SIG-M5 (cell line): ENCODE measurements at regions not wholly inside any gene's neighbourhood (a gene's known extent, or its start where the extent isn't known, plus 50 kb on each side); places are given as distances from the start of the nearest gene placed in this dataset.

Source experiments
- DNase-seq: peaks from one replicate; lab custom pipeline; 2025; lab: John Stamatoyannopoulos, UW

DNA sequence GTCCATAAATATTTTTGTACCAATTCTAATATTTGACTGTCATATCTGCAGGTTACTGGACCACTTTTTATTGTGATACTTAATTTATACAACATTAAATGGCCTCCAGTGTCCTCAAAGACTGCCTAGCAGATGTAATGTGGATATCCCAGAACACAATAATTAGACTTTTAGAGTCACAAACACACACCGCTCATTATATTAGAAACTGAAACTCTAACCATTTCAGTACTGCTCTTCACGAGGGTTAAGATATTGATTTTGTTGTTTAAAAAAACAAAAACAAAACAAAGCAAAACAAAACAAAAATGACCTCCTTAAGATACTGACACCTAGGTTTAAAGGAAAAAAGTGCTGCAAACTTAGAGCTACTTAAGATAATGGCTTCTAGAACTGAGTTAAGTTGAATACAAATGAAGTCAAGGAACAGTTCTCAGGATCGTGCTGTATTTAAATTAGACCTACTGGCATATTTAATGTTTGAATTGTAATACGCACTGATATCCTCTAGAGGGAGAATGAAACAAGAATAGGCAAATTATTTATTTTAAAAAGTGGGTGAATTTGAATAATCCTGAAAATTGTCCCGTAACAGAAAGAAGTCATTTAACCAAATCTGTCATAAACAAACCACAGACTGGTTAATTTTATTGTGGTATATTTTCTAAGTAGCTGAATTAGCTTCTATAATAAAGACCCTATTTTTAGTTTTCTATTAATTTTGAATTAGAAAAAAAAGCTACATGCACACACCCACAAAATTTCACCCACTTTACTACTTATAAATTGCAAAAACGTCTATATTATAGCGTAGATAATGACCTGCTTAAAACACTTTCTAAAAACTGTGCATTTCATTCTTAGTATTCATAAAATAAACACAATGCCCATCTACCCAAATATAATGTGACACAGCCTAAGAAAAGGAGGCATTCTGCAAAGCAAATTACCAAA is 395.2 kb upstream of the DCN start:
- no peak for DNase-seq

DNA sequence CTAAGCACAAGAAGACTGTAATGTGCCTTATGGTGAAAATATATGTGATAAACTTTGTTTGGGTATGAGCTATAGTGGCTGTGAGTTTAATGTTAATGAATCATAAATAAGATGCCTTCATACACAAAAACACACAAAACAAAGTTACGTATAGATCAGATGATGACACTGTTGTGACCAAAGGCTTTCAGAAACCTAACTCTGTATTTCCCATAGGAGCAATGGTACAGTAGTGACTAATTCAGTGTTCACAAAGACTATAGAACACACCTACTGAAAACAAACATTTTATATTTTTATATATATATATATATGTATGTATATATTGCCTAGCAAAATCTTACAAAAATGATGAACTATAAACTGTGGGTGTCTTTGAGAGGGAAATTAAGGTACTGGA is 393.8 kb upstream of the DCN start:
- DNase-seq: no peak

DNA sequence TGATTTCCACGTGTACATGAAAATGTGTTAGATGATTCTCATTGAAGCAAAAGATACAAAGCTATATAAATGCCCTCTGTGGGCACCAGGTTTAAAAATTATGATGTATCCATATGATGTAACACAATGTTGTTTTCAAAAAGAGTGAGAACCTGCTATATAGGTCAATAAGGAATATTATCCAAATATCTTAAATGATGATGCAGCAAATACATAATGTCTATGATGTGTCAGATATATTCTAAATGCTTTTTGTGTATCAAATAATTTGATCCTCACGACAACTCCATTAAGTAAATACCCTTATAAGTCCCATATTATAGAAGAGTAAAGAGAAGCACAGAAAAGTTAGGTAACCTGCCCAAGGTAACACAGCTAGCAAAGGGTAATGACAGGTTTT is 393.0 kb upstream of the DCN start:
- DNase-seq: no peak

- no peak for DNase-seq
Measured at GRCh38 chr12:91574975-91575374, 392.4 kb upstream of the DCN start.

GRCh38 chr12:91574391-91574790 is 391.8 kb upstream of the DCN start:
- no peak for DNase-seq

DNA sequence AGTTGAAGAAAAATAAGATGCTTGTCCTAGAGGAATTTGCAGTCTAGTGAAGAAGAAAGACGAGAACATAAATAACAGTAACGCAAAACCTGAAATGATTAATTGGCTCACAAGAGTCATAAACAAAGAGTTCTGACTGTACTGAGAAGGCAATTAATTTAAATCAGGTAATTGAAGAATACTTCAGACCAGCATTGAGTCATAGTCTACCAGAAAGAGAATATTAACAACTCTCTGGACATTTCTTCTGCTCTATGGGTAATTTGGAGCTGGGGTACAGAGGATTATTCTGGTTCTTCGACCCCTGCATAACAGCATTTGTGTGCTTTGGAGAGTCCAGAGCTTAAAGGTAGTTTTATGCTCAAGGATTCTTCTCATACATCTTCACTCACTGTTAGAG is 390.3 kb upstream of the DCN start:
- no peak for DNase-seq

DNA sequence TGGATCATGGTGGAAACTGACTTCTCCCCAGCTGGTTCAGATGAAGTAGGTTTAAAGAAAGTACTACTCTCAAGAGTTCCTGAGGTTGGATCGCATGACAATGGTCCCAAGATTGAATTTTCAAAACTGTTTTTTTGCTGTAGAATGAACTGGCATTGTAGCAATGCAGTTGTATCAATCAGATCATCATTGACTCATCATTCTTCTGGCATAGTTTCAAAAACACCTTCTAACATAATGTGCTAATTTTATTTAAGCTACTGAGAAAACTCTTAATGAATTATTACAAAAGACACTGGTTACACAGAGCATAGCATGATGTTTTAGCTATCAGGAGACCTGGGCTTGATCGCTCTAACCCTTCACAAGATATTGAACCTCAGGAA is 384.5 kb upstream of the DCN start:
- DNase-seq: no peak

- no peak for DNase-seq
Measured at GRCh38 chr12:91566328-91567099, 383.9 kb upstream of the DCN start.

GRCh38 chr12:91565846-91566245 is 383.2 kb upstream of the DCN start:
- DNase-seq: no peak

DNA sequence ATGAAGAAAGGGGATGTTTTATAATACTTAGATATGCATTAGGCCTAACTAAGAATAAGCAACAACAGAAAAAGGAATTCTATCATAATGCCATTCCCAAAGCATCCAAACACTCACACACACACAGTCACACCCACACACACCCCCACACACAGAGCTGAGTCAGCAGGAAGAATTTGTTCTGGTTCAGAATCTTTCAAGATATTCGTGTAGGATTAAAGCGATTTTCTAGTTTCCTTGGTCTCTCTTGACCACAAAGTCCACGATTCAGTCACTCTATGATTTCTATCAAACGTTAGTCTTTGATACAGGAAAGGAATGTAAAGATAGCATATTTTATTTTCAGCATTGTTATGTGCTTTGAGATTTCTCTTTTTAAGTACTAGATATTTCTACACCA is 382.6 kb upstream of the DCN start:
- no peak for DNase-seq

- no peak for DNase-seq
Measured at GRCh38 chr12:91563011-91563765, 380.6 kb upstream of the DCN start.

DNA sequence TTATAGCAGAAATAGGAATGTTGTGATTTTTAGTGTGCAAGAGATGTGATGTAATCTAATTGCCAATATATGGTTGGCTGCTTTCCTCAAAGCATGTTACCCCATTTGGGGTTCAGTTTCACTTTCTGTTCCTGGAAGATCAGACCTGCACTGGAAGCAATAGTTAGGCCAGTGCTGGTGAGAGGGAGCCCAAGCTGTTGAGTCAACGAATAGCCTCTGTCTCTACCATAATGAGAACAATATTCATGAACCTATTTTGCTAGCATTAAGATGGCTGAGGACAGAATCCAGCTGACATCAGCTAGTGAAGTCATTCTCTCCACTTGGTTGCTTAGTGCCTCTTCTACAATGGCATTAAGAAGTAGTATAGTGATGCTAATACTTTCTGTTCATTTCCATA is 379.9 kb upstream of the DCN start:
- no peak for DNase-seq

DNA sequence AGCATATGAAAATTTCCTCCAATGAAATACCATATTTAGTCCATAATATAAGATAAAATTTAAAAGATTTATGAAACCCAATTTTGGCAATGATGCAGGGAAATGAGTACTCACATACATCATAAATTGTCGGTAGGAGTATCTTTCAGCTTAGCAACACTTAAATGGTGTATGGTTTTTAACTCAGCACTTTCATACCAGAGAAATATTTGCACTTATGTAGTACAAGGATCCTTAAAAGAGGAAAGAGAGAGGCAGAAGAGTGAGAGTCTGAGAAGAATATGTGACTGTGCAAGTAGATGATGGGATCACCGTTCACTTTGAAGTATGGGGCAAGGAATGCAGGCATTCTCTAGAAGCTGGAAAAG is 379.3 kb upstream of the DCN start:
- no peak for DNase-seq

DNA sequence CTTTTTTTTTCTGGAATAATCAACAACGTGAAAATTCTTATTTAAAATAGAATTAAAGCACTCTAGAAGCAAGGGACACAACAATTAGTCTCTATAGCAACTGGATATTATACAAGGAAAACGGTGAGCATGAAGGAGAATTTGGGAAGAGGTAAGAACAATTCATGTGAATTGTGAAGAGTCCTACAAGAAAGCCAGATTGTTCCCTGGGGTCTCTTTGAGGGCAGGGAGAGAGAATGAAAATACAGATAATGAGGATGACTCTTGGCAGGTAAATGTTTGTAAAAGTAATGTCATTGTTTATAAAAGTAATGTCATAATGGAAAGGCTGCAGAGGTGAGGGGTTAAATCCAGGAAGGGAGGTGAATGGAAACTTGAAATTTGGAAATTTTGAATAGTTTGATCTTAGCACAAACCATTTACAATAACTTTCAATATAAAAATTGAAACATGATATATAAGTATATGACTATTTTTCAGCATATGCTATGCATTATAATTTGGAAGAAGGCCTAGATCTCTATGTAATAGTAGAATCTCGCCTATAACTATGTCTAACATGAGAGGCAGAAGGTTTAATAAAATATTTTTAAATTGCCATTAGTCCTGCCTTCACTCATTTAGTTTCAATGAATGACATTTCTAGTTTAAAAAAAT is 378.8 kb upstream of the DCN start:
- DNase-seq: no peak

DNA sequence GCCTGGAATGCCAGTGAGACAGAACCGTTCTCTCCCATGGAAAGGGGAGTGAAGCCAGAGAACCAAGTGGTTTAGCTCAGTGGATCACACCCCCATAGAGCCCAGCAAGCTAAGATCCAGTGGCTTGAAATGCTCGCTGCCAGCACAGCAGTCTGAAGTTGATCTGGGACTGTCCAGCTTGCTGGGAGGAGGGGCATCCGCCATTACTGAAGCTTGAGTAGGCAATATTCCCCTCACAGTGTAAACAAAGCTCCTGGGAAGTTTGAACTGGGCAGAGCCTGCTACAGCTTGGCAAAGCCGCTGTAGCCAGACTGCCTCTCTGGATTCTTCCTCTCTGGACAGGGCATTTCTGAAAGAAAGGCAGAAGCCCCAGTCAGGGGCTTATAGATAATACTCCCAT is 374.3 kb upstream of the DCN start:
- DNase-seq: no peak

DNA sequence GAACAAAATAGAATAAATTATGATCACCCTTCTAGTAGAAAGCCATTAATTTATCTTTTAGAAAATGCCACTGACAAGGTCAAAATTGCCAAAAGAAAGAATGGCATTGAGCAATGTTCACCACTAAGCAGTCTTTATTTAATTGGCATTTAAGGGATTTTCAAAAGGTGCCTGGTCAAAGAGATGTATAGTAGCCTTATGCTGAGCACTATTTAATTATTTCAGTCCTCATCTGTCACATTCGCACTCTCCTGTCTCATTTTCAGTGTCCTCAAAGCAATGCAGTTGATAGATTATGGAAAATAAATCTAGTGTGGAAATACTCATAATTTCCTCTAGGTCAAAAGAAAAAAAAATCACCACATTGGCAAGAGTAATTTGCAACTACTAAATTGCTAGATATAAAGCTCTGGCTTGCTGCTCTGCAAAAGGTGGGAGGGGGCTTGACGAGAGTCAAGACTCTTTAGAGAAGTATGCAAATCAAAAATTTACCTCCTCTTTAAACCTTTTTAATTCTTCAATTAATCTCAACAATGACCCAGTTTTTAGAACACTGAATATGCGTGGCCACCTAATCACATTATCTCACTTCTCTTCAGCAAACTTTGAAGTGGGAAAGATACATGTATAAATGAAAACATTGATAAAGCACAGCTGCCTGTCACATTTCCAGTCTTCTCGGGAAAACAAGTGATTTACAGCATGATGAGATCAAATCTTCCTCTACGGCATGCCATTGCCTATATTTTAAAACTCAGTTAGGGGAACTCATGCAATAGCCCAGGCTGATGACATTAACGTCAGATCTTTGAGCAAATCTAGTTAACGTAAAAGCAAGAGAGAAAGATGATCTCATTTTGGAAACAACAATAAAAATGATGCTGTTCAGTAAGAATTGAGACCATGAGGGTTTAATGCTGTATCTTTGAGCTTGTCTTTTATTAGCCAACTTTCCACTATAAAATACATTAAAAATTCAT is 373.1 kb upstream of the DCN start:
- DNase-seq: no peak

GRCh38 chr12:91551927-91552326 is 369.3 kb upstream of the DCN start:
- peak; percentile 48 for DNase-seq

- DNase-seq: no peak
Measured at GRCh38 chr12:91551242-91551641, 368.6 kb upstream of the DCN start.

DNA sequence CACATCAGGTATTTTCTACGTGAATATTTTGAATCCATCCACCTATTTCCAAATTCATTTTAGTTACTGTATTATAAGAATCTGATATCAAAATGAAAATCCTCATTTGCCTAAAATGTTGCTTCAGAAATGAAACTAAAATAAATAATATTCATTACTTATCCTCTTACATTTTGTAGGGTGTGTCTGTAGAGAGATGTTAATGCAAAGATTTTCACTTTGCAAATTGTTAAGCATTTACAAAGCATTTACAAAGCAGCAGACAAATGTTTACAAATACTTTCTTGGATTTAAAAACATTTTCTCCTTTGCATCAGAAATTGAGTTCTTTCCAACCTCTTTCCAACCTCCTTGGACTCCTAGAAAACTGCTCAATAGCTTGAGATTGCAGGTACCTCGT is 360.0 kb upstream of the DCN start:
- no peak for DNase-seq

- no peak for DNase-seq
Measured at GRCh38 chr12:91542067-91542466, 359.4 kb upstream of the DCN start.

DNA sequence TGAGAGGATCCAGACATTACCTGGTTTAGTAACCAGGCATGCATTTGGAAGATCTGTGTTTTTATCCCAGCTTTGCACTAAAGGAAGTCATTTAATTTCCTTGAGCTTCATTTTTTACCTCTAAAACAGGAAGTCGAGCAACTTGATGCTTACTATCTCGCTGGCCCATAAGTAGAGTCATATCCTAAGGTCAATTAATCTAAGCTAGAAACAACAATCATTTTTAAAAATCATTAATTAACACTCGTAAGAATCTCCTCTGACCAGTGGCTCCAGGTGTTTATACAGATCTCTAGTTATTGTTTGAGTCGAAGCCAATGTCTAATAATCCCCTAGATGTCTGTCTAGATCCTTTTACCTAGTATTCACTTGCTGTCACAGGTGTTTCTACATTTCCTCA is 355.8 kb upstream of the DCN start:
- no peak for DNase-seq
